ENCODE measurements at regions not wholly inside any gene's neighbourhood (a gene's known extent, or its start where the extent isn't known, plus 50 kb on each side); places are given as distances from the start of the nearest gene placed in this dataset.

DNA sequence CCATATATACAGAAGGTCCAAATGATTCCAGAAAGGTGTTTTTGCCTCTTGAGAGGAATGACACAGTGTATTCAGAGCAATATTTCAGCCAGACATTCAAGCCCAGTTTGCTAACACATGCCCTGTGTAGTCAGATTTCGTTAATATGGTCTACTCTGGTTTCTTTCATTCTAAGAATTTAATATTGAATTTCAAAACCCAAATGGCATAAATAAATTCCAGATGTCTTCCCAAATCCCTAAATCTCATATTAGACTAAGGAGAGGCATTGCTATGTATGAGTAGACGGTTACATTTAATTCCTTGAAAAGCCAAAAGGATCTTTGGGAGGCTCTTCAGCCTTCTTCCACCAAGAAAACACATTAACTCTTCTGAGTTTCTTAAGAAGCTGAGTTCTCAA lies 66.3 kb upstream of the C1QTNF7 start:
- TF ChIP-seq, protein P1, sequence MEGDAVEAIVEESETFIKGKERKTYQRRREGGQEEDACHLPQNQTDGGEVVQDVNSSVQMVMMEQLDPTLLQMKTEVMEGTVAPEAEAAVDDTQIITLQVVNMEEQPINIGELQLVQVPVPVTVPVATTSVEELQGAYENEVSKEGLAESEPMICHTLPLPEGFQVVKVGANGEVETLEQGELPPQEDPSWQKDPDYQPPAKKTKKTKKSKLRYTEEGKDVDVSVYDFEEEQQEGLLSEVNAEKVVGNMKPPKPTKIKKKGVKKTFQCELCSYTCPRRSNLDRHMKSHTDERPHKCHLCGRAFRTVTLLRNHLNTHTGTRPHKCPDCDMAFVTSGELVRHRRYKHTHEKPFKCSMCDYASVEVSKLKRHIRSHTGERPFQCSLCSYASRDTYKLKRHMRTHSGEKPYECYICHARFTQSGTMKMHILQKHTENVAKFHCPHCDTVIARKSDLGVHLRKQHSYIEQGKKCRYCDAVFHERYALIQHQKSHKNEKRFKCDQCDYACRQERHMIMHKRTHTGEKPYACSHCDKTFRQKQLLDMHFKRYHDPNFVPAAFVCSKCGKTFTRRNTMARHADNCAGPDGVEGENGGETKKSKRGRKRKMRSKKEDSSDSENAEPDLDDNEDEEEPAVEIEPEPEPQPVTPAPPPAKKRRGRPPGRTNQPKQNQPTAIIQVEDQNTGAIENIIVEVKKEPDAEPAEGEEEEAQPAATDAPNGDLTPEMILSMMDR (conservative IDR thresholded peaks at IDR 0.05 in 1 of 2, IDR thresholded peaks at IDR 0.05 in 1 of 2; ENCODE audit: extremely low read depth in 1 of 2, insufficient read depth in 1 of 2, low read depth in 1 of 2, low read length in 2 of 2): no peak
- TF ChIP-seq EZH2 (IDR thresholded peaks at IDR 0.05; ENCODE audit: borderline replicate concordance, low read length): no peak
